K562 (cell line): ENCODE measurements at regions not wholly inside any gene's neighbourhood (a gene's known extent, or its start where the extent isn't known, plus 50 kb on each side); places are given as distances from the start of the nearest gene placed in this dataset.
A peak's percentile ranks its signal among the peaks of the same experiment; 100 is the strongest.
"Not testable (repeated sequence)": the region's sequence is repeated elsewhere in the genome, so short reads cannot be mapped to it uniquely, and the experiment has no call there.

Experiments
- ATAC-seq: fragments of 200-7000 bp; cut with Tn5 transposase; 3 replicates; pipeline ENCODE4 v1.9.1; 2020; ENCODE audit warnings: moderate library complexity
- BruUV-seq: library from RNA; stranded (reverse); fragments of 400-500 nt; replicated peaks from 2 replicates; lab custom pipeline; 2021; lab: Mats Ljungman, UMichigan
- CTCF ChIA-PET: fragments of 300-600 bp; formaldehyde crosslinking; extraction: SDS; loops from one replicate; lab custom pipeline; 2021; ENCODE audit warnings: low intra/inter-chr PET ratio; lab: Yijun Ruan, JAX
- POLR2A ChIA-PET: fragments of 300-600, 350-650 bp; sonication (Branson Sonifier 250); formaldehyde crosslinking; extraction: SDS; loops from one replicate; lab custom pipeline; 2021; ENCODE audit warnings: antibody characterized with exemption, inconsistent platforms; lab: Yijun Ruan, JAX
- DNase-seq, 4 experiments: peaks; one replicate each; pipeline versions ENCODE4 v3.0.0 to v3.0.0-alpha.2; 2011 to 2018; ENCODE audit warnings: low spot score in 3 of 4, mixed read lengths in 3 of 4; ENCODE audit errors: extremely low read depth in 1 of 4
- FAIRE-seq: peaks from 2 replicates; lab custom pipeline; 2011; peaks lifted over from hg19 to GRCh38; lab: Jason Lieb, UNC
- H2AFZ ChIP-seq: 2 replicates; pipeline ENCODE4 v1.6.0; 2011; ENCODE audit warnings: low read depth, low read length, control low read depth, inconsistent platforms
- H3K27ac ChIP-seq: fragments of 200-600 bp; 3 replicates; pipeline ENCODE4 v1.8.0; 2011; ENCODE audit warnings: low read depth, mild to moderate bottlenecking, control low read depth, inconsistent platforms, low read length, moderate library complexity, mixed read lengths; ENCODE audit errors: extremely low read depth
- H3K27me3 ChIP-seq, 2 experiments: fragments of 300-600 bp in 1 of 2; 2 replicates in 1 of 2; 3 replicates in 1 of 2; pipeline versions ENCODE4 v1.6.0 to v1.8.0; 2011; ENCODE audit warnings: inconsistent platforms in 2 of 2, low read length in 2 of 2, mild to moderate bottlenecking in 1 of 2, mixed read lengths in 1 of 2, moderate library complexity in 1 of 2; ENCODE audit not compliant: control insufficient read depth in 2 of 2, insufficient read depth in 2 of 2
- H3K36me3 ChIP-seq: fragments of 300-600 bp; 3 replicates; pipeline ENCODE4 v1.8.0; 2011; ENCODE audit warnings: mild to moderate bottlenecking, low read length, inconsistent platforms; ENCODE audit not compliant: control insufficient read depth, insufficient read depth
- H3K4me1 ChIP-seq, 2 experiments: fragments of 200-600 bp in 1 of 2; replicated peaks in 1 of 2; 2 replicates in 1 of 2; 3 replicates in 1 of 2; pipeline versions ENCODE4 v1.5.1 to v1.8.0; 2011; ENCODE audit warnings: inconsistent platforms in 2 of 2, low read length in 2 of 2, mild to moderate bottlenecking in 1 of 2, mixed read lengths in 1 of 2, moderate library complexity in 1 of 2; ENCODE audit not compliant: control insufficient read depth in 2 of 2, insufficient read depth in 2 of 2
- H3K4me2 ChIP-seq: 2 replicates; pipeline ENCODE4 v1.6.1; 2011; ENCODE audit warnings: low read length, control low read depth, inconsistent platforms, mixed read lengths; ENCODE audit not compliant: insufficient read depth
- H3K4me3 ChIP-seq: fragments of 200-600 bp; sonication (generic), shearing (Covaris generic); 2 replicates; pipeline ENCODE4 v1.5.1; 2016; ENCODE audit warnings: control low read depth, inconsistent platforms
- H3K79me2 ChIP-seq: fragments of 200-600 bp; 3 replicates; pipeline ENCODE4 v1.8.0; 2011; ENCODE audit warnings: low read length, inconsistent platforms; ENCODE audit not compliant: control insufficient read depth, insufficient read depth
- H3K9ac ChIP-seq, 2 experiments: 2 replicates each; pipeline versions ENCODE4 v1.6.0 to v1.6.1; 2011; ENCODE audit warnings: low read depth in 2 of 2, low read length in 2 of 2, control low read depth in 1 of 2, inconsistent platforms in 1 of 2, mild to moderate bottlenecking in 1 of 2, mixed read lengths in 1 of 2; ENCODE audit not compliant: insufficient read depth in 1 of 2
- H3K9me1 ChIP-seq: one replicate; pipeline ENCODE4 v1.6.0; 2011; ENCODE audit warnings: inconsistent platforms, mild to moderate bottlenecking, low read length, moderate library complexity; ENCODE audit not compliant: control insufficient read depth, insufficient read depth
- H3K9me3 ChIP-seq: replicated peaks from 2 replicates; pipeline ENCODE4 v1.5.1; 2011; ENCODE audit warnings: low read depth, low read length, inconsistent platforms; ENCODE audit not compliant: control insufficient read depth, insufficient read depth
- H4K20me1 ChIP-seq: replicated peaks from 2 replicates; pipeline ENCODE4 v1.6.1; 2011; ENCODE audit warnings: low read length, inconsistent platforms, mixed read lengths; ENCODE audit not compliant: control insufficient read depth, insufficient read depth
- BRF2 ChIP-seq: IDR thresholded peaks from 3 replicates; pipeline ENCODE4 v1.6.1; 2011; ENCODE audit warnings: borderline replicate concordance, mild to moderate bottlenecking; ENCODE audit not compliant: insufficient read length, insufficient read depth
- KLF6 ChIP-seq: fragments of 250-450 bp; sonication (Bioruptor Pico); IDR thresholded peaks from 2 replicates; pipeline ENCODE4 v1.4.0; 2020; ENCODE audit warnings: mild to moderate bottlenecking, moderate library complexity, borderline replicate concordance
- L3MBTL2 ChIP-seq: fragments of 450-650 bp; IDR thresholded peaks from 2 replicates; pipeline ENCODE4 v1.6.1; 2016; ENCODE audit warnings: mild to moderate bottlenecking, moderate library complexity
- SRF ChIP-seq, 2 experiments: fragments of 250-450, 450-650 bp in 1 of 2; sonication (Bioruptor Pico) in 1 of 2; sonication (generic) in 1 of 2; formaldehyde crosslinking; IDR thresholded peaks; 2 replicates each; pipeline versions ENCODE4 v1.5.0 to v1.5.1; 2020 to 2022; ENCODE audit warnings: mild to moderate bottlenecking in 1 of 2, missing genetic modification reagents in 1 of 2
- TOE1 ChIP-seq, 2 experiments: fragments of 450-650 bp in 1 of 2; sonication (generic) in 1 of 2; formaldehyde crosslinking in 1 of 2; IDR thresholded peaks; 2 replicates each; pipeline versions ENCODE4 v1.7.1 to v1.8.0; 2016 to 2022; ENCODE audit warnings: borderline replicate concordance in 2 of 2, mild to moderate bottlenecking in 2 of 2, antibody characterized with exemption in 1 of 2, inconsistent platforms in 1 of 2, low read depth in 1 of 2, missing genetic modification reagents in 1 of 2, moderate library complexity in 1 of 2
- ZNF668 ChIP-seq: fragments of 250-450 bp; sonication (Bioruptor Pico); IDR thresholded peaks from 2 replicates; pipeline ENCODE4 v1.8.0; 2022; ENCODE audit warnings: mild to moderate bottlenecking, inconsistent platforms
- ZNF707 ChIP-seq: fragments of 250-450 bp; sonication (Bioruptor Pico); conservative IDR thresholded peaks from 2 replicates; pipeline ENCODE4 v1.8.0; 2022; ENCODE audit warnings: inconsistent platforms, mild to moderate bottlenecking, moderate library complexity
- WGBS: fragments of 100-300 bp; shearing (Covaris generic); methylation state at CpG from one replicate; pipeline ENCODE4 v1.1.6; 2016; ENCODE audit warnings: low coverage, mixed read lengths; ENCODE audit not compliant: insufficient coverage; ENCODE audit errors: missing lambda C conversion rate; 5-methylcytosine and 5-hydroxymethylcytosine counted together
- in situ Hi-C: fragments of 300-500 bp; cut with MboI; formaldehyde crosslinking; loops from 4 replicates; pipeline ENCODE4 v1.15.0; 2018; ENCODE audit warnings: inconsistent platforms, mixed read lengths
- intact Hi-C: fragments of 100-400 bp; cut with micrococcal nuclease; formaldehyde crosslinking; loops from 2 replicates; pipeline ENCODE4 v1.14.2; 2022

GRCh38 chr13:48590141-48590901 is 57.4 kb upstream of the RCBTB2 start (continued):
- TF ChIP-seq SRF (CRISPR knock-in tag; IDR thresholded peaks at IDR 0.05) (no peak), ZNF668 (CRISPR knock-in tag) (no peak), ZNF707 (no peak), KLF6 (CRISPR knock-in tag) (no peak), BRF2 (no peak), L3MBTL2 (peak; percentile 37; the same call in 1 of the 2 replicates), TOE1 (IDR thresholded peaks at IDR 0.05; ENCODE audit: borderline replicate concordance) (no peak), TOE1 (CRISPR knock-in tag; IDR thresholded peaks at IDR 0.05; ENCODE audit: borderline replicate concordance, low read depth) (no peak)
- TF ChIP-seq, all 486 proteins: peak for 3

GRCh38 chr13:48591124-48591872 is 58.4 kb upstream of the RCBTB2 start:
- H2AFZ ChIP-seq, H3K36me3 ChIP-seq, intact Hi-C loops, H3K79me2 ChIP-seq, ATAC-seq, H3K9me3 ChIP-seq, H3K4me1 ChIP-seq, H3K27ac ChIP-seq, H3K4me2 ChIP-seq, H3K4me3 ChIP-seq, H3K27me3 ChIP-seq, H3K9me1 ChIP-seq, CTCF ChIA-PET, H4K20me1 ChIP-seq, DNase-seq, BruUV-seq, H3K9ac ChIP-seq, FAIRE-seq: not testable (repeated sequence)
- in situ Hi-C loops, result loop anchor here (25.0 kb wide), 1 partner anchor 254 kb away; no protein-coding TSS in a partner anchor
- WGBS, result 20% methylated on average over 12 of the region's 12 CpGs
- POLR2A ChIA-PET, result interaction anchor here (0.6 kb wide), 1 partner anchor 337 kb away, joined by 5 read pairs; no protein-coding TSS in a partner anchor
